MM.1S (cell line): ENCODE measurements at regions not wholly inside any gene's neighbourhood (a gene's known extent, or its start where the extent isn't known, plus 50 kb on each side); places are given as distances from the start of the nearest gene placed in this dataset.

ENCODE experiments used
- DNase-seq: peaks from one replicate; pipeline ENCODE4 v3.0.0-alpha.2; 2015
- H2AFZ ChIP-seq: fragments of 300-600 bp; sonication (generic); 2 replicates; pipeline ENCODE4 v1.6.0; 2016; ENCODE audit warnings: antibody characterized with exemption, low read length
- H3F3A ChIP-seq: fragments of 300-600 bp; sonication (generic); 2 replicates; pipeline ENCODE4 v1.6.1; 2016; ENCODE audit warnings: mild to moderate bottlenecking, antibody characterized with exemption, low read length, moderate library complexity, mixed read lengths; ENCODE audit not compliant: insufficient read depth
- H3K27ac ChIP-seq: fragments of 300-600 bp; sonication (generic); 2 replicates; pipeline ENCODE4 v1.5.1; 2016; ENCODE audit warnings: mild to moderate bottlenecking, low read length
- H3K27me3 ChIP-seq: fragments of 300-600 bp; sonication (generic); replicated peaks from 2 replicates; pipeline ENCODE4 v1.6.0; 2016; ENCODE audit warnings: low read length; ENCODE audit not compliant: insufficient read depth
- H3K36me3 ChIP-seq: fragments of 300-600 bp; sonication (generic); replicated peaks from 2 replicates; pipeline ENCODE4 v1.6.1; 2016; ENCODE audit warnings: mild to moderate bottlenecking, low read length, mixed read lengths; ENCODE audit not compliant: insufficient read depth
- H3K4me1 ChIP-seq: fragments of 300-600 bp; sonication (generic); 2 replicates; pipeline ENCODE4 v1.6.1; 2016; ENCODE audit warnings: low read length, mixed read lengths
- H3K4me2 ChIP-seq: fragments of 300-600 bp; sonication (generic); 2 replicates; pipeline ENCODE4 v1.6.0; 2016; ENCODE audit warnings: low read depth, low read length
- H3K4me3 ChIP-seq: fragments of 300-600 bp; sonication (generic); 2 replicates; pipeline ENCODE4 v1.5.1; 2016; ENCODE audit warnings: low read length, mixed read lengths
- H3K79me2 ChIP-seq: fragments of 300-600 bp; sonication (generic); 2 replicates; pipeline ENCODE4 v1.6.1; 2016; ENCODE audit warnings: mixed run types, low read length, mixed read lengths
- H3K9ac ChIP-seq: fragments of 300-600 bp; sonication (generic); 2 replicates; pipeline ENCODE4 v1.6.1; 2016; ENCODE audit warnings: low read length, mixed read lengths
- H3K9me2 ChIP-seq: fragments of 300-600 bp; sonication (generic); replicated peaks from 2 replicates; pipeline ENCODE4 v1.6.1; 2016; ENCODE audit warnings: mild to moderate bottlenecking, low read length, mixed read lengths; ENCODE audit not compliant: insufficient read depth
- H3K9me3 ChIP-seq: fragments of 300-600 bp; sonication (generic); replicated peaks from 2 replicates; pipeline ENCODE4 v1.6.1; 2016; ENCODE audit warnings: mild to moderate bottlenecking, low read length, mixed read lengths; ENCODE audit not compliant: insufficient read depth
- H4K20me1 ChIP-seq: fragments of 300-600 bp; sonication (generic); 2 replicates; pipeline ENCODE4 v1.6.1; 2016; ENCODE audit warnings: mild to moderate bottlenecking, low read length, moderate library complexity, mixed read lengths; ENCODE audit not compliant: insufficient read depth
- CTCF ChIP-seq: fragments of 300-600 bp; sonication (generic); IDR thresholded peaks from 2 replicates; pipeline ENCODE4 v1.5.1; 2016; ENCODE audit warnings: antibody characterized with exemption, low read length, mixed read lengths
- EZH2 ChIP-seq: fragments of 300-600 bp; sonication (generic); optimal IDR thresholded peaks from 2 replicates; pipeline ENCODE3; 2017; ENCODE audit warnings: low read depth, mild to moderate bottlenecking, antibody characterized with exemption, low read length, mixed read lengths
- EZH2phosphoT487 ChIP-seq: fragments of 300-600 bp; sonication (generic); IDR thresholded peaks from 2 replicates; pipeline ENCODE4 v1.6.1; 2018; ENCODE audit warnings: antibody characterized with exemption, low read length

- H3K9me3 ChIP-seq, result no peaks in the 10 kb centered on the region
- no peaks in the 10 kb centered on the region for H3F3A ChIP-seq
- H2AFZ ChIP-seq, result no peak overlapping the region
- no peaks in the 10 kb centered on the region for H3K36me3 ChIP-seq
- no peaks in the 10 kb centered on the region for H4K20me1 ChIP-seq
- H3K9me2 ChIP-seq, result no peaks in the 10 kb centered on the region
- no peaks in the 10 kb centered on the region for H3K79me2 ChIP-seq
- H3K4me2 ChIP-seq, result no peak overlapping the region
- DNase-seq, result no peak
- peaks cover 35% of the 10 kb centered on the region for H3K27me3 ChIP-seq
- no peak overlapping the region for H3K9ac ChIP-seq
- H3K4me3 ChIP-seq, result no peak overlapping the region
- TF ChIP-seq EZH2 (no peak), EZH2phosphoT487 (no peak), CTCF (no peak)
- no peaks in the 10 kb centered on the region for H3K4me1 ChIP-seq
- H3K27ac ChIP-seq, result no peak overlapping the region
Measured at GRCh38 chr10:128462844-128463243, 336.6 kb upstream of the MKI67 start.

- Histone ChIP-seq H3K4me3 (no peak overlapping the region), H3K9me3 (no peaks in the 10 kb centered on the region), H3K4me2 (no peak overlapping the region), H3K9me2 (no peaks in the 10 kb centered on the region), H2AFZ (no peak overlapping the region), H4K20me1 (no peaks in the 10 kb centered on the region), H3K79me2 (no peaks in the 10 kb centered on the region), H3F3A (no peaks in the 10 kb centered on the region), H3K4me1 (no peaks in the 10 kb centered on the region), H3K27ac (no peak overlapping the region), H3K9ac (no peak overlapping the region), H3K36me3 (no peaks in the 10 kb centered on the region), H3K27me3 (peaks cover 35% of the 10 kb centered on the region)
- TF ChIP-seq CTCF (no peak), EZH2 (no peak), EZH2phosphoT487 (no peak)
- DNase-seq, result no peak
Measured at GRCh38 chr10:128463991-128464760, 338.0 kb upstream of the MKI67 start.

DNA sequence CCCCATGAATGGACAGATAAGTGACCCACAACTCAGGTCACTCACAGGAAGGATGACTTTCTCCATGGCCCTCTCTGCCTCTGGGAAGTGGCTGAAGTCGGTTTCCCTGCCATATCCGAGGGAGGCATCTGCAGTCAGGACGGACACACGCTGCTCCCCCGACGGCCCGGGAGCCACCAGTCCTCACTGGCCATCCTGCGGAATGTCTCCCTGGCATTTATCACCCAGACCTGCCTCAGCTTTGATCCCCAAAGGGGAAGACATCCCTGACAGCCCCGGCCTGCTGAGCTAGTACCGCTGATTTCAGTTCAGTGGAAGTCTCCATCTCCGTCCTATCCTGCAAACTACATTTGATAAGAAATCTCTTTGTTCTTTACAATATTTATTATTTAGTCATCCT is 339.5 kb upstream of the MKI67 start:
- Histone ChIP-seq H3K9me2 (no peaks in the 10 kb centered on the region), H2AFZ (no peak overlapping the region), H3K27me3 (peaks cover 35% of the 10 kb centered on the region), H3K4me2 (no peak overlapping the region), H3K36me3 (no peaks in the 10 kb centered on the region), H4K20me1 (no peaks in the 10 kb centered on the region), H3K9ac (no peak overlapping the region), H3K79me2 (no peaks in the 10 kb centered on the region), H3K4me3 (no peak overlapping the region), H3K9me3 (no peaks in the 10 kb centered on the region), H3F3A (no peaks in the 10 kb centered on the region), H3K4me1 (no peaks in the 10 kb centered on the region), H3K27ac (no peak overlapping the region)
- no peak for TF ChIP-seq EZH2phosphoT487
- no peak for TF ChIP-seq EZH2
- no peak for TF ChIP-seq CTCF
- DNase-seq, result no peak
